WTC11 (cell line): ENCODE measurements at regions not wholly inside any gene's neighbourhood (a gene's known extent, or its start where the extent isn't known, plus 50 kb on each side); places are given as distances from the start of the nearest gene placed in this dataset.

Experiments used
- ATAC-seq: fragments of 200-7000 bp; cut with Tn5 transposase; 2 replicates; pipeline ENCODE4 v1.10.0; 2021; ENCODE audit warnings: mild to moderate bottlenecking, moderate library complexity
- CTCF ChIA-PET: fragments of 300-600 bp; sonication (Branson Sonifier 250); formaldehyde crosslinking; loops from one replicate; lab custom pipeline; 2021; ENCODE audit warnings: antibody characterized with exemption; lab: Charles Lee
- POLR2A ChIA-PET: fragments of 350-600 bp; sonication (Branson Sonifier 250); formaldehyde crosslinking; loops from one replicate; lab custom pipeline; 2021; ENCODE audit warnings: antibody characterized with exemption; lab: Charles Lee
- DNase-seq: peaks from one replicate; pipeline ENCODE4 v3.0.0; 2021; ENCODE audit warnings: low spot score
- H3K27ac Mint-ChIP-seq: 2 replicates; pipeline ENCODE4 v1.8.0; 2021; ENCODE audit warnings: mixed read lengths
- H3K27me3 Mint-ChIP-seq: 2 replicates; pipeline ENCODE4 v1.8.0; 2021; ENCODE audit warnings: low read depth, mild to moderate bottlenecking, moderate library complexity, mixed read lengths
- H3K36me3 Mint-ChIP-seq: 2 replicates; pipeline ENCODE4 v1.8.0; 2021; ENCODE audit warnings: mixed read lengths
- H3K4me1 Mint-ChIP-seq: 2 replicates; pipeline ENCODE4 v1.8.0; 2022; ENCODE audit warnings: mixed read lengths
- H3K4me3 Mint-ChIP-seq: 2 replicates; pipeline ENCODE4 v1.8.0; 2021; ENCODE audit warnings: mild to moderate bottlenecking, moderate library complexity, mixed read lengths
- H3K9me3 Mint-ChIP-seq: 2 replicates; pipeline ENCODE4 v1.8.0; 2021; ENCODE audit warnings: mixed read lengths
- CREM ChIP-seq: sonication (generic); formaldehyde crosslinking; IDR thresholded peaks from 2 replicates; pipeline ENCODE4 v1.8.1; 2022; ENCODE audit warnings: mild to moderate bottlenecking, missing genetic modification reagents, moderate library complexity
- ESRRA ChIP-seq: sonication (generic); formaldehyde crosslinking; IDR thresholded peaks from 2 replicates; pipeline ENCODE4 v1.8.1; 2022; ENCODE audit warnings: mild to moderate bottlenecking, missing genetic modification reagents, borderline replicate concordance
- GABPB1 ChIP-seq: sonication (generic); formaldehyde crosslinking; IDR thresholded peaks from 2 replicates; pipeline ENCODE4 v1.8.1; 2023; ENCODE audit warnings: mild to moderate bottlenecking, missing genetic modification reagents
- JUN ChIP-seq: sonication (generic); formaldehyde crosslinking; IDR thresholded peaks from 2 replicates; pipeline ENCODE4 v1.8.0; 2023; ENCODE audit warnings: mild to moderate bottlenecking, missing genetic modification reagents
- MXD4 ChIP-seq: fragments of 250-450 bp; sonication (Bioruptor Pico); IDR thresholded peaks from 2 replicates; pipeline ENCODE4 v1.8.0; 2021; ENCODE audit warnings: mild to moderate bottlenecking, moderate library complexity, borderline replicate concordance
- OVOL2 ChIP-seq: fragments of 250-450 bp; sonication (Bioruptor Pico); IDR thresholded peaks from 2 replicates; pipeline ENCODE4 v1.9.0; 2021; ENCODE audit warnings: mild to moderate bottlenecking, borderline replicate concordance
- SMAD3 ChIP-seq: sonication (generic); formaldehyde crosslinking; IDR thresholded peaks from 2 replicates; pipeline ENCODE4 v1.8.0; 2022; ENCODE audit warnings: missing genetic modification reagents, mild to moderate bottlenecking, borderline replicate concordance
- SOX15 ChIP-seq: fragments of 250-450 bp; sonication (Bioruptor Pico); IDR thresholded peaks from 2 replicates; pipeline ENCODE4 v1.9.0; 2021; ENCODE audit warnings: mild to moderate bottlenecking
- ZNF232 ChIP-seq: sonication (generic); formaldehyde crosslinking; IDR thresholded peaks from 2 replicates; pipeline ENCODE4 v1.8.0; 2022; ENCODE audit warnings: mild to moderate bottlenecking, missing genetic modification reagents
- ZNF317 ChIP-seq: sonication (generic); formaldehyde crosslinking; IDR thresholded peaks from 2 replicates; pipeline ENCODE4 v1.8.1; 2023; ENCODE audit warnings: low read depth, mild to moderate bottlenecking, moderate library complexity, missing genetic modification reagents, borderline replicate concordance
- ZNF671 ChIP-seq: fragments of 250-450 bp; sonication (Bioruptor Pico); IDR thresholded peaks from 2 replicates; pipeline ENCODE4 v1.8.0; 2021; ENCODE audit warnings: mild to moderate bottlenecking
- TF ChIP-seq, protein P1 (sequence below): sonication (generic); formaldehyde crosslinking; IDR thresholded peaks from 2 replicates; pipeline ENCODE4 v1.8.1; 2023; ENCODE audit warnings: mild to moderate bottlenecking, missing genetic modification reagents
- TF ChIP-seq, protein P2 (sequence below): fragments of 250-450 bp; sonication (Bioruptor Pico); IDR thresholded peaks from 2 replicates; pipeline ENCODE4 v1.9.0; 2021; ENCODE audit warnings: mild to moderate bottlenecking, borderline replicate concordance
- TF ChIP-seq, protein P3 (sequence below): fragments of 250-450 bp; sonication (Bioruptor Pico); IDR thresholded peaks from 2 replicates; pipeline ENCODE4 v1.9.0; 2021; ENCODE audit warnings: moderate library complexity, mild to moderate bottlenecking, inconsistent platforms, borderline replicate concordance
- TF ChIP-seq, protein P4 (sequence below): sonication (generic); formaldehyde crosslinking; IDR thresholded peaks from 2 replicates; pipeline ENCODE4 v1.8.0; 2022; ENCODE audit warnings: mild to moderate bottlenecking, missing genetic modification reagents
- TF ChIP-seq, protein P5 (sequence below): fragments of 250-450 bp; sonication (Bioruptor Pico); IDR thresholded peaks from 2 replicates; pipeline ENCODE4 v1.8.0; 2021; ENCODE audit warnings: mild to moderate bottlenecking
- TF ChIP-seq, protein P6 (sequence below): sonication (generic); formaldehyde crosslinking; IDR thresholded peaks from 2 replicates; pipeline ENCODE4 v1.8.0; 2022; ENCODE audit warnings: mild to moderate bottlenecking, missing genetic modification reagents

DNA sequence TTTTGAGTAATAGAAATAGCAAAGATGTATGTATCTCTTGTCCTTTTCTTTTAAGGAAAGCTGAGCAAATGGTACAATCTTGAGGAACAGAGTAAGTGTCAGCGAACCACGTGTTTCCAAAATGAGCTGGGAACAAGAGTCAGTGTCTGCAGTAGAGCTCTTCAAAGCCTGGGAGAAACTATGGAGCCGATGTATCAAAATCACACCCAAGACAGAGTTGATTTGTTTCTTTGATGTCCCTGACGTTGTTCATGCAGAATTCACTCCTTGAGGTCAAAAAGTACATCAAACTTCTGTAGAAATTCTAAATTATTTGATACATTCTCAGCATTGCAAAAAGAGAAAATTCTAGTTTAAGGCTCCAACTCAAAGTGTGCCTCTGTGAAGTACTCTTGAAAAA, 216.5 kb downstream of the SKIDA1 start:
- H3K9me3 Mint-ChIP-seq, result no peaks in the 10 kb centered on the region
- ATAC-seq (no peak; the same call in none of the 2 replicates), DNase-seq (no peak)
- H3K27me3 Mint-ChIP-seq, result no peaks in the 10 kb centered on the region
- peak overlapping the region; percentile 56; the same call in 1 of the 2 replicates for H3K27ac Mint-ChIP-seq
- no peak overlapping the region for H3K4me3 Mint-ChIP-seq
- POLR2A ChIA-PET, result no interaction called here
- peaks cover 30% of the 10 kb centered on the region for H3K4me1 Mint-ChIP-seq
- CTCF ChIA-PET, result no interaction called here
- TF ChIP-seq CREM (CRISPR knock-in tag), result no peak
- TF ChIP-seq JUN (CRISPR knock-in tag), result no peak
- TF ChIP-seq MXD4 (CRISPR knock-in tag), result no peak
- TF ChIP-seq ZNF317 (CRISPR knock-in tag), result no peak; the same call in 1 of the 2 replicates
- TF ChIP-seq ZNF671, result no peak
- TF ChIP-seq, protein P1, sequence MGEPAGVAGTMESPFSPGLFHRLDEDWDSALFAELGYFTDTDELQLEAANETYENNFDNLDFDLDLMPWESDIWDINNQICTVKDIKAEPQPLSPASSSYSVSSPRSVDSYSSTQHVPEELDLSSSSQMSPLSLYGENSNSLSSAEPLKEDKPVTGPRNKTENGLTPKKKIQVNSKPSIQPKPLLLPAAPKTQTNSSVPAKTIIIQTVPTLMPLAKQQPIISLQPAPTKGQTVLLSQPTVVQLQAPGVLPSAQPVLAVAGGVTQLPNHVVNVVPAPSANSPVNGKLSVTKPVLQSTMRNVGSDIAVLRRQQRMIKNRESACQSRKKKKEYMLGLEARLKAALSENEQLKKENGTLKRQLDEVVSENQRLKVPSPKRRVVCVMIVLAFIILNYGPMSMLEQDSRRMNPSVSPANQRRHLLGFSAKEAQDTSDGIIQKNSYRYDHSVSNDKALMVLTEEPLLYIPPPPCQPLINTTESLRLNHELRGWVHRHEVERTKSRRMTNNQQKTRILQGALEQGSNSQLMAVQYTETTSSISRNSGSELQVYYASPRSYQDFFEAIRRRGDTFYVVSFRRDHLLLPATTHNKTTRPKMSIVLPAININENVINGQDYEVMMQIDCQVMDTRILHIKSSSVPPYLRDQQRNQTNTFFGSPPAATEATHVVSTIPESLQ (CRISPR knock-in tag), result no peak
- no peak for TF ChIP-seq SMAD3 (CRISPR knock-in tag)
- no peak for TF ChIP-seq ESRRA (CRISPR knock-in tag)
- TF ChIP-seq OVOL2 (CRISPR knock-in tag), result no peak
- TF ChIP-seq, protein P2, sequence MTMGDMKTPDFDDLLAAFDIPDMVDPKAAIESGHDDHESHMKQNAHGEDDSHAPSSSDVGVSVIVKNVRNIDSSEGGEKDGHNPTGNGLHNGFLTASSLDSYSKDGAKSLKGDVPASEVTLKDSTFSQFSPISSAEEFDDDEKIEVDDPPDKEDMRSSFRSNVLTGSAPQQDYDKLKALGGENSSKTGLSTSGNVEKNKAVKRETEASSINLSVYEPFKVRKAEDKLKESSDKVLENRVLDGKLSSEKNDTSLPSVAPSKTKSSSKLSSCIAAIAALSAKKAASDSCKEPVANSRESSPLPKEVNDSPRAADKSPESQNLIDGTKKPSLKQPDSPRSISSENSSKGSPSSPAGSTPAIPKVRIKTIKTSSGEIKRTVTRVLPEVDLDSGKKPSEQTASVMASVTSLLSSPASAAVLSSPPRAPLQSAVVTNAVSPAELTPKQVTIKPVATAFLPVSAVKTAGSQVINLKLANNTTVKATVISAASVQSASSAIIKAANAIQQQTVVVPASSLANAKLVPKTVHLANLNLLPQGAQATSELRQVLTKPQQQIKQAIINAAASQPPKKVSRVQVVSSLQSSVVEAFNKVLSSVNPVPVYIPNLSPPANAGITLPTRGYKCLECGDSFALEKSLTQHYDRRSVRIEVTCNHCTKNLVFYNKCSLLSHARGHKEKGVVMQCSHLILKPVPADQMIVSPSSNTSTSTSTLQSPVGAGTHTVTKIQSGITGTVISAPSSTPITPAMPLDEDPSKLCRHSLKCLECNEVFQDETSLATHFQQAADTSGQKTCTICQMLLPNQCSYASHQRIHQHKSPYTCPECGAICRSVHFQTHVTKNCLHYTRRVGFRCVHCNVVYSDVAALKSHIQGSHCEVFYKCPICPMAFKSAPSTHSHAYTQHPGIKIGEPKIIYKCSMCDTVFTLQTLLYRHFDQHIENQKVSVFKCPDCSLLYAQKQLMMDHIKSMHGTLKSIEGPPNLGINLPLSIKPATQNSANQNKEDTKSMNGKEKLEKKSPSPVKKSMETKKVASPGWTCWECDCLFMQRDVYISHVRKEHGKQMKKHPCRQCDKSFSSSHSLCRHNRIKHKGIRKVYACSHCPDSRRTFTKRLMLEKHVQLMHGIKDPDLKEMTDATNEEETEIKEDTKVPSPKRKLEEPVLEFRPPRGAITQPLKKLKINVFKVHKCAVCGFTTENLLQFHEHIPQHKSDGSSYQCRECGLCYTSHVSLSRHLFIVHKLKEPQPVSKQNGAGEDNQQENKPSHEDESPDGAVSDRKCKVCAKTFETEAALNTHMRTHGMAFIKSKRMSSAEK (CRISPR knock-in tag), result no peak
- TF ChIP-seq, protein P3, sequence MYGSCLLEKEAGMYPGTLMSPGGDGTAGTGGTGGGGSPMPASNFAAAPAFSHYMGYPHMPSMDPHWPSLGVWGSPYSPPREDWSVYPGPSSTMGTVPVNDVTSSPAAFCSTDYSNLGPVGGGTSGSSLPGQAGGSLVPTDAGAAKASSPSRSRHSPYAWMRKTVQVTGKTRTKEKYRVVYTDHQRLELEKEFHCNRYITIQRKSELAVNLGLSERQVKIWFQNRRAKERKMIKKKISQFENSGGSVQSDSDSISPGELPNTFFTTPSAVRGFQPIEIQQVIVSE, result no peak
- TF ChIP-seq GABPB1 (CRISPR knock-in tag), result no peak
- no peak for TF ChIP-seq SOX15
- TF ChIP-seq, protein P4, sequence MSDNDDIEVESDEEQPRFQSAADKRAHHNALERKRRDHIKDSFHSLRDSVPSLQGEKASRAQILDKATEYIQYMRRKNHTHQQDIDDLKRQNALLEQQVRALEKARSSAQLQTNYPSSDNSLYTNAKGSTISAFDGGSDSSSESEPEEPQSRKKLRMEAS (CRISPR knock-in tag), result no peak
- TF ChIP-seq, protein P5, sequence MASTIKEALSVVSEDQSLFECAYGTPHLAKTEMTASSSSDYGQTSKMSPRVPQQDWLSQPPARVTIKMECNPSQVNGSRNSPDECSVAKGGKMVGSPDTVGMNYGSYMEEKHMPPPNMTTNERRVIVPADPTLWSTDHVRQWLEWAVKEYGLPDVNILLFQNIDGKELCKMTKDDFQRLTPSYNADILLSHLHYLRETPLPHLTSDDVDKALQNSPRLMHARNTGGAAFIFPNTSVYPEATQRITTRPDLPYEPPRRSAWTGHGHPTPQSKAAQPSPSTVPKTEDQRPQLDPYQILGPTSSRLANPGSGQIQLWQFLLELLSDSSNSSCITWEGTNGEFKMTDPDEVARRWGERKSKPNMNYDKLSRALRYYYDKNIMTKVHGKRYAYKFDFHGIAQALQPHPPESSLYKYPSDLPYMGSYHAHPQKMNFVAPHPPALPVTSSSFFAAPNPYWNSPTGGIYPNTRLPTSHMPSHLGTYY, result no peak
- no peaks in the 10 kb centered on the region for H3K36me3 Mint-ChIP-seq

DNA sequence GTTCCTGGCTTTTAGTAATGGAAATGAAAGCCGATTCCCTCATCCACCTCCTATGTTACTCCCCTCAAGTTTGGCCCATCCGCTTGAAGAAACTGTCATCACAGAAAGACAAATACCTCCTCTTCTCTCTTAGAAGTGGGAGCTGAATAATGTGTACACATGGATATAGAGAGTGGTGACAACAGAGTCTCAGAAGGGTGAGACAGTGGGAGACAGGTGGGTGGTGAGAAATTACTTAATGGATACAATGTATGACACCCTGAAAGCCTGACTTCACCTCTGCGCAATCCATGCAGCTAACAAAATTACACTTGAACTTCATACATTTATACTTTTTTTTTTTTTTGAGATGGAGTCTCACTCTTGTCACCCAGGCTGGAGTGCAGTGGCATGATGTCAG, 217.5 kb downstream of the SKIDA1 start:
- Mint-ChIP-seq H3K36me3 (no peaks in the 10 kb centered on the region), H3K9me3 (no peaks in the 10 kb centered on the region), H3K4me3 (no peak overlapping the region), H3K27me3 (no peaks in the 10 kb centered on the region), H3K27ac (no peak overlapping the region), H3K4me1 (peaks cover 23% of the 10 kb centered on the region)
- no peak for TF ChIP-seq ZNF232 (CRISPR knock-in tag)
- TF ChIP-seq, protein P6, sequence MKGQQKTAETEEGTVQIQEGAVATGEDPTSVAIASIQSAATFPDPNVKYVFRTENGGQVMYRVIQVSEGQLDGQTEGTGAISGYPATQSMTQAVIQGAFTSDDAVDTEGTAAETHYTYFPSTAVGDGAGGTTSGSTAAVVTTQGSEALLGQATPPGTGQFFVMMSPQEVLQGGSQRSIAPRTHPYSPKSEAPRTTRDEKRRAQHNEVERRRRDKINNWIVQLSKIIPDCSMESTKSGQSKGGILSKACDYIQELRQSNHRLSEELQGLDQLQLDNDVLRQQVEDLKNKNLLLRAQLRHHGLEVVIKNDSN (CRISPR knock-in tag), result no peak
- POLR2A ChIA-PET, result no interaction called here
- CTCF ChIA-PET, result no interaction called here
- no peak for DNase-seq
- ATAC-seq, result no peak
